GM23338 (cell line): ENCODE measurements at regions not wholly inside any gene's neighbourhood (a gene's known extent, or its start where the extent isn't known, plus 50 kb on each side); places are given as distances from the start of the nearest gene placed in this dataset.

Source experiments
- CTCF ChIP-seq, 2 experiments: fragments of 200-600 bp in 1 of 2; sonication (generic) in 1 of 2; conservative IDR thresholded peaks; 2 replicates each; pipeline versions ENCODE4 v1.5.1 to v1.6.1; 2016 to 2017; ENCODE audit warnings: antibody characterized with exemption in 2 of 2, low read depth in 2 of 2, mild to moderate bottlenecking in 2 of 2, moderate library complexity in 1 of 2
- EZH2 ChIP-seq: fragments of 200-600 bp; sonication (generic); IDR thresholded peaks from one replicate; pipeline ENCODE4 v1.8.0; 2017; ENCODE audit warnings: antibody characterized with exemption, mild to moderate bottlenecking, low read depth; ENCODE audit not compliant: unreplicated experiment
- EZH2phosphoT487 ChIP-seq: fragments of 200-600 bp; sonication (generic); IDR thresholded peaks from one replicate; pipeline ENCODE4 v1.8.1; 2018; ENCODE audit warnings: antibody characterized with exemption; ENCODE audit not compliant: unreplicated experiment
- POLR2AphosphoS5 ChIP-seq: IDR thresholded peaks from 2 replicates; pipeline ENCODE4 v1.6.1; 2016; ENCODE audit warnings: antibody characterized with exemption, low read depth

- no peak for TF ChIP-seq CTCF (conservative IDR thresholded peaks at IDR 0.05; ENCODE audit: low read depth in 2 of 2)
- TF ChIP-seq POLR2AphosphoS5 = no peak
- no peak for TF ChIP-seq EZH2
- no peak for TF ChIP-seq EZH2phosphoT487
Observed at GRCh38 chr5:9686216-9686615, 56.1 kb upstream of the TAS2R1 start.
